ENCODE measurements at regions not wholly inside any gene's neighbourhood (a gene's known extent, or its start where the extent isn't known, plus 50 kb on each side); places are given as distances from the start of the nearest gene placed in this dataset.

DNA sequence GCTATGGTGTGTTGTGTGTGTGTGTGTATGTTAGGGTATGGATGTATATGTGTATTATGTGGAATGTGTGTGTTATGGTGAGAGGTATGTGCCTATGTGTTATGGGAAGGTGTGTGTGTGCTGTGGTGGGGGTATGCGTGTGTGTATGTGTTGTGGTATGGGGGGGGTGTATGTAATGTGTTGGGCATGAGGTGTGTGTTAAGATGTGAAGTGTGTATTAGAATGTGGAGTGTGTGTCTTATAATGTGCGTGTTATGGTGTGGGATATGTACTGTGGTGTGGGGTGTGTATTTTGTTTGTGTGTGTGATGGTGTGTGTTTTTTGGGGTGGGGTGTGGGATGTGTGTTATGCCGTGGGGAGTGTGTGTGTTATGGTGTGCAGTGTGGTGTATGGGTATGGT, 242.5 kb downstream of the RHOU start:
- no peak for TF ChIP-seq POLR2A (IDR thresholded peaks at IDR 0.05)
- peak in 1 of 5 donors; percentile 6 for DNase-seq
- WGBS, 3 donors: 93 to 97% (median 95%) methylated on average over 3 of the region's 3 CpGs
- intact Hi-C loops (cut with DNase I): no loop called here
- Histone ChIP-seq H3K36me3 (no peaks in the 10 kb centered on the region), H3K4me1 (ENCODE audit: insufficient read depth) (peaks cover 9% of the 10 kb centered on the region), H3K9me3 (no peaks in the 10 kb centered on the region), H3K27ac (no peak overlapping the region), H3K27me3 (no peaks in the 10 kb centered on the region), H3K4me3 (no peak overlapping the region)

DNA sequence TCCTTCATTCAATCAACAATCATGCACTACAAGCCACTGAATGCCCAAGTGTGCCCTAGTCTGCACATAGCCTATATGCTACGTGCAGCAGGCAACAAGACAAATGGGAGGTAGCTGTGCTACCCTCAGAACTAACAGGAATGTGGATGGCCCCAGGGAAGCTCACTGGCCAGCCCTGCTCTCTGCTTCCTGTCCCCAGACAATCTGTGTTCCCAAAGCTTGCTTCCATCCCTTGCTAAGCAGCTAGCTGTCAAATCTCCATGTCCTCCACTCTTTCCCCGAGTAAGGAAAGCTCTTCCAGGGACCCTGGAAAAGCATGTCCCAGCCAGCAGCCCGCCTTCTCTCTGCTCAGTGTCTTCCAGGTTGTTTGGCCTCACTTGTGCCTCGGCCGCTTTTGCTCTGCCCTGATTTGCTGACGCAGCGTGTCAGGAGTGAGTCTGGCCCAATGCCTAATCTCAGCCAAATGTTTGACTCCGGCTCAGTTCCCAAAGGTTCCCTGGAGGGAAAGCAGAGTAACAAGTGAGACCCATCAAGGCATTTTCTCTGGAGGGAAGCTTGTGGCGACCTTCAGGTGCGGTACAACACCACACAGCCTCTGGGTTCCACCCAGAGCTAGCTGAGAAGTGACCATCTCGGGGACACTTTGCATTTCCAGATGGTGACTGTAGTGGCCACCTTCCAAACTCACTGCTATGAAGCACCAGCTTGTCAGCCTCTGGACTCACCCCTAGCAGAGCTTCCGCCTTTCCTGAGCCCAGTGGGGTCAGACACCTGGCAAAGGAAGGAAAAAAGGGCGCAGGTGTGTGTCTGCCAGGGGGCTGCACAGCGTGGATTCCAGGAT, 243.4 kb downstream of the RHOU start:
- H3K9me3 ChIP-seq: no peaks in the 10 kb centered on the region
- H3K4me1 ChIP-seq (ENCODE audit: insufficient read depth): peaks cover 9% of the 10 kb centered on the region
- no peaks in the 10 kb centered on the region for H3K27me3 ChIP-seq
- 35 to 39% (median 38%) methylated on average over 14 of the region's 14 CpGs for WGBS, 3 donors
- no peak overlapping the region for H3K4me3 ChIP-seq
- intact Hi-C loops (cut with DNase I): no loop called here
- TF ChIP-seq CTCF (IDR thresholded peaks at IDR 0.05): no peak
- no peak for TF ChIP-seq EP300 (IDR thresholded peaks at IDR 0.05)
- no peak for TF ChIP-seq POLR2A (IDR thresholded peaks at IDR 0.05)
- peak overlapping the region in 1 of 2 donors; percentile 20 for H3K27ac ChIP-seq
- H3K36me3 ChIP-seq: no peaks in the 10 kb centered on the region
- peak; percentile 69 to 84 (median 76) for DNase-seq

GRCh38 chr1:228979325-228979699, 244.0 kb downstream of the RHOU start:
- H3K4me3 ChIP-seq: no peak overlapping the region
- peak in 2 of 5 donors; percentile 7 to 16 for DNase-seq
- intact Hi-C loops (cut with DNase I): no loop called here
- no peaks in the 10 kb centered on the region for H3K27me3 ChIP-seq
- H3K9me3 ChIP-seq: no peaks in the 10 kb centered on the region
- no peak for TF ChIP-seq POLR2A (IDR thresholded peaks at IDR 0.05)
- no peak for TF ChIP-seq EP300 (IDR thresholded peaks at IDR 0.05)
- no peak for TF ChIP-seq CTCF (IDR thresholded peaks at IDR 0.05)
- peaks cover 9% of the 10 kb centered on the region for H3K4me1 ChIP-seq (ENCODE audit: insufficient read depth)
- H3K27ac ChIP-seq: no peak overlapping the region
- WGBS, 3 donors: 84 to 88% (median 87%) methylated on average over 7 of the region's 7 CpGs
- H3K36me3 ChIP-seq: no peaks in the 10 kb centered on the region

GRCh38 chr1:228979774-228980173, 244.5 kb downstream of the RHOU start:
- Histone ChIP-seq H3K36me3 (no peaks in the 10 kb centered on the region), H3K4me1 (ENCODE audit: insufficient read depth) (peaks cover 9% of the 10 kb centered on the region), H3K9me3 (no peaks in the 10 kb centered on the region), H3K27me3 (no peaks in the 10 kb centered on the region), H3K27ac (no peak overlapping the region), H3K4me3 (no peak overlapping the region)
- TF ChIP-seq CTCF (IDR thresholded peaks at IDR 0.05) (no peak), POLR2A (IDR thresholded peaks at IDR 0.05) (no peak), EP300 (IDR thresholded peaks at IDR 0.05) (no peak)
- DNase-seq: peak in 1 of 5 donors; percentile 3
- intact Hi-C loops (cut with DNase I): no loop called here
- 96 to 97% (median 96%) methylated on average over 6 of the region's 6 CpGs for WGBS, 3 donors

GRCh38 chr1:228980232-228980937, 245.1 kb downstream of the RHOU start:
- DNase-seq: peak in 1 of 5 donors; percentile 4
- H3K36me3 ChIP-seq: no peaks in the 10 kb centered on the region
- intact Hi-C loops (cut with DNase I): no loop called here
- no peak for TF ChIP-seq CTCF (IDR thresholded peaks at IDR 0.05)
- H3K9me3 ChIP-seq: no peaks in the 10 kb centered on the region
- WGBS, 3 donors: 61 to 71% (median 67%) methylated on average over 9 of the region's 9 CpGs
- no peak overlapping the region for H3K27ac ChIP-seq
- no peak overlapping the region for H3K4me3 ChIP-seq
- peaks cover 9% of the 10 kb centered on the region for H3K4me1 ChIP-seq (ENCODE audit: insufficient read depth)
- H3K27me3 ChIP-seq: no peaks in the 10 kb centered on the region

Measured in ovary (tissue), 7 donors.